Gastroesophageal sphincter (tissue), 3 donors: ENCODE measurements at regions not wholly inside any gene's neighbourhood (a gene's known extent, or its start where the extent isn't known, plus 50 kb on each side); places are given as distances from the start of the nearest gene placed in this dataset.

Experiments
- EP300 ChIP-seq: sonication (generic); formaldehyde crosslinking; IDR thresholded peaks from one replicate; pipeline ENCODE4 v1.6.1; 2017; ENCODE audit warnings: antibody characterized with exemption, mild to moderate bottlenecking
- POLR2A ChIP-seq, 2 donors: fragments of 450-650 bp; IDR thresholded peaks; one replicate each; pipeline ENCODE4 v1.6.1; 2017; ENCODE audit warnings: antibody characterized with exemption in 2 of 2, mild to moderate bottlenecking in 2 of 2, moderate library complexity in 1 of 2
- POLR2AphosphoS5 ChIP-seq: sonication (generic); formaldehyde crosslinking; IDR thresholded peaks from one replicate; pipeline ENCODE4 v1.6.1; 2017; ENCODE audit warnings: antibody characterized with exemption
- TF ChIP-seq, protein P1 (sequence below), 4 experiments: fragments of 200-600 bp in 2 of 4; fragments of 450-650 bp in 2 of 4; sonication (generic) in 1 of 4; IDR thresholded peaks; one replicate each; pipeline ENCODE4 v1.5.1; 2017 to 2019; ENCODE audit warnings: antibody characterized with exemption in 4 of 4, mild to moderate bottlenecking in 2 of 4, moderate library complexity in 2 of 4

DNA sequence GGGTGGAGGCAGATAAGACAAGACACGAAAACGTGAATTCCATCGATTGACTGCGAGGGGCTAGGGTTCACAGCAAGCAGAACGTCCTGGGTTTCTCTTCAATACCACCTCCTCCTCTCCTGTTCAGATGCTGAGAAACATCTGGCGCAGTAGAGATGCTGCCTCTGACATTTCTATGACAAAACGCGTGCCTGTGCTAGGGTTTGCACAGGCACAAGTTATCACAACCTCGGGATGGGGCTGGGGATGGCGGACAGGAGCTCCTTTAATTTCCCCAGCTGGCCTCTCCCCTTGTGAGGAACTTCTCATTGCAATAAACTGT is 99.8 kb upstream of the SVIL start:
- TF ChIP-seq, protein P1, sequence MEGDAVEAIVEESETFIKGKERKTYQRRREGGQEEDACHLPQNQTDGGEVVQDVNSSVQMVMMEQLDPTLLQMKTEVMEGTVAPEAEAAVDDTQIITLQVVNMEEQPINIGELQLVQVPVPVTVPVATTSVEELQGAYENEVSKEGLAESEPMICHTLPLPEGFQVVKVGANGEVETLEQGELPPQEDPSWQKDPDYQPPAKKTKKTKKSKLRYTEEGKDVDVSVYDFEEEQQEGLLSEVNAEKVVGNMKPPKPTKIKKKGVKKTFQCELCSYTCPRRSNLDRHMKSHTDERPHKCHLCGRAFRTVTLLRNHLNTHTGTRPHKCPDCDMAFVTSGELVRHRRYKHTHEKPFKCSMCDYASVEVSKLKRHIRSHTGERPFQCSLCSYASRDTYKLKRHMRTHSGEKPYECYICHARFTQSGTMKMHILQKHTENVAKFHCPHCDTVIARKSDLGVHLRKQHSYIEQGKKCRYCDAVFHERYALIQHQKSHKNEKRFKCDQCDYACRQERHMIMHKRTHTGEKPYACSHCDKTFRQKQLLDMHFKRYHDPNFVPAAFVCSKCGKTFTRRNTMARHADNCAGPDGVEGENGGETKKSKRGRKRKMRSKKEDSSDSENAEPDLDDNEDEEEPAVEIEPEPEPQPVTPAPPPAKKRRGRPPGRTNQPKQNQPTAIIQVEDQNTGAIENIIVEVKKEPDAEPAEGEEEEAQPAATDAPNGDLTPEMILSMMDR (IDR thresholded peaks at IDR 0.05): no peak
- no peak for TF ChIP-seq POLR2A (IDR thresholded peaks at IDR 0.05)
- TF ChIP-seq EP300: no peak
- peak; percentile 35 for TF ChIP-seq POLR2AphosphoS5
